Activated CD8-positive, alpha-beta T cell treated with anti-CD3 and anti-CD28 coated beads for 36 hours (primary cell): ENCODE measurements at regions not wholly inside any gene's neighbourhood (a gene's known extent, or its start where the extent isn't known, plus 50 kb on each side); places are given as distances from the start of the nearest gene placed in this dataset.

Experiments used
- ATAC-seq: fragments of 200-7000 bp; cut with Tn5 transposase; one replicate; pipeline ENCODE4 v1.10.0; 2021; ENCODE audit warnings: mild to moderate bottlenecking, moderate library complexity
- CTCF ChIA-PET: fragments of 350-600 bp; sonication (Branson Sonifier 250); formaldehyde crosslinking; loops from one replicate; lab custom pipeline; 2021; ENCODE audit warnings: antibody characterized with exemption; lab: Charles Lee
- POLR2A ChIA-PET: fragments of 350-600 bp; sonication (Branson Sonifier 250); formaldehyde crosslinking; loops from one replicate; lab custom pipeline; 2021; ENCODE audit warnings: antibody characterized with exemption; lab: Charles Lee
- DNase-seq: peaks from one replicate; pipeline ENCODE4 v3.0.0-alpha.2; 2020
- H3K27ac Mint-ChIP-seq: one replicate; pipeline ENCODE4 v1.8.0; 2021; ENCODE audit warnings: mild to moderate bottlenecking, mixed read lengths
- H3K27me3 Mint-ChIP-seq: one replicate; pipeline ENCODE4 v1.8.0; 2021; ENCODE audit warnings: mixed read lengths
- H3K36me3 Mint-ChIP-seq: one replicate; pipeline ENCODE4 v1.8.0; 2021; ENCODE audit warnings: low read depth, mixed read lengths
- H3K4me1 Mint-ChIP-seq: one replicate; pipeline ENCODE4 v1.8.0; 2021; ENCODE audit warnings: low read depth, mixed read lengths
- H3K4me3 Mint-ChIP-seq: one replicate; pipeline ENCODE4 v1.8.0; 2021; ENCODE audit warnings: mild to moderate bottlenecking, moderate library complexity, mixed read lengths
- H3K9me3 Mint-ChIP-seq: one replicate; pipeline ENCODE4 v1.8.0; 2021; ENCODE audit warnings: mixed read lengths
- CTCF ChIP-seq: fragments of 200-600 bp; IDR thresholded peaks from one replicate; pipeline ENCODE4 v1.8.0; 2022; ENCODE audit warnings: antibody characterized with exemption, mild to moderate bottlenecking
- intact Hi-C: fragments of 100-400 bp; cut with micrococcal nuclease; formaldehyde crosslinking; loops from one replicate; pipeline ENCODE4 v1.10.0; 2022

GRCh38 chr7:45404622-45405021, 169.5 kb upstream of the ADCY1 start:
- no peaks in the 10 kb centered on the region for H3K36me3 Mint-ChIP-seq
- peaks cover 5% of the 10 kb centered on the region for H3K9me3 Mint-ChIP-seq
- peaks cover 6% of the 10 kb centered on the region for H3K27me3 Mint-ChIP-seq
- H3K27ac Mint-ChIP-seq, result no peak overlapping the region
- ChIA-PET CTCF (no interaction called here), POLR2A (no interaction called here)
- H3K4me3 Mint-ChIP-seq, result no peak overlapping the region
- TF ChIP-seq CTCF, result no peak
- H3K4me1 Mint-ChIP-seq, result peaks cover 8% of the 10 kb centered on the region
- no peak for DNase-seq
- intact Hi-C loops, result no loop called here
- ATAC-seq, result no peak

- CTCF ChIA-PET, result no interaction called here
Measured at GRCh38 chr7:45407730-45408408, 166.3 kb upstream of the ADCY1 start.

GRCh38 chr7:45408409-45408737, 165.8 kb upstream of the ADCY1 start:
- Mint-ChIP-seq H3K4me1 (no peaks in the 10 kb centered on the region), H3K9me3 (peaks cover 6% of the 10 kb centered on the region), H3K27ac (no peak overlapping the region), H3K4me3 (no peak overlapping the region), H3K36me3 (no peaks in the 10 kb centered on the region), H3K27me3 (peaks cover 6% of the 10 kb centered on the region)
- ATAC-seq, result no peak
- ChIA-PET POLR2A (no interaction called here), CTCF (no interaction called here)
- DNase-seq, result no peak
- TF ChIP-seq CTCF, result no peak
- intact Hi-C loops, result no loop called here

More at GRCh38 chr7:45407730-45408408, 166.3 kb upstream of the ADCY1 start:
- Mint-ChIP-seq H3K36me3 (no peaks in the 10 kb centered on the region), H3K27ac (no peak overlapping the region), H3K9me3 (peaks cover 6% of the 10 kb centered on the region), H3K27me3 (peaks cover 6% of the 10 kb centered on the region), H3K4me1 (peaks cover 2% of the 10 kb centered on the region), H3K4me3 (no peak overlapping the region)
- no peak for TF ChIP-seq CTCF
- no peak for DNase-seq
- intact Hi-C loops, result no loop called here
- ATAC-seq, result no peak
- POLR2A ChIA-PET, result no interaction called here

- ATAC-seq (no peak), DNase-seq (no peak)
- Mint-ChIP-seq H3K4me1 (no peaks in the 10 kb centered on the region), H3K4me3 (no peak overlapping the region), H3K27ac (no peak overlapping the region), H3K36me3 (no peaks in the 10 kb centered on the region), H3K9me3 (peaks cover 2% of the 10 kb centered on the region), H3K27me3 (peaks cover 2% of the 10 kb centered on the region)
- intact Hi-C loops, result no loop called here
- no peak for TF ChIP-seq CTCF
- ChIA-PET CTCF (no interaction called here), POLR2A (no interaction called here)
Measured at GRCh38 chr7:45410893-45411292, 163.3 kb upstream of the ADCY1 start.

- Mint-ChIP-seq H3K4me3 (no peak overlapping the region), H3K27me3 (peaks cover 5% of the 10 kb centered on the region), H3K4me1 (no peaks in the 10 kb centered on the region), H3K27ac (no peak overlapping the region), H3K9me3 (peaks cover 2% of the 10 kb centered on the region), H3K36me3 (no peaks in the 10 kb centered on the region)
- DNase-seq (no peak), ATAC-seq (no peak)
- ChIA-PET CTCF (no interaction called here), POLR2A (no interaction called here)
- intact Hi-C loops, result no loop called here
- TF ChIP-seq CTCF, result no peak
Measured at GRCh38 chr7:45413419-45413818, 160.7 kb upstream of the ADCY1 start.
